Heart left ventricle (tissue), 16 donors: ENCODE measurements at regions not wholly inside any gene's neighbourhood (a gene's known extent, or its start where the extent isn't known, plus 50 kb on each side); places are given as distances from the start of the nearest gene placed in this dataset.
"Not testable (repeated sequence)": the region's sequence is repeated elsewhere in the genome, so short reads cannot be mapped to it uniquely, and the experiment has no call there.

Experiments used
- ATAC-seq, 4 donors: fragments of 200-7000 bp; cut with Tn5 transposase; one replicate each; pipeline ENCODE4 v1.9.1; 2020 to 2022; ENCODE audit warnings: moderate library complexity in 4 of 4, mild to moderate bottlenecking in 3 of 4, moderate number of reproducible peaks in 1 of 4
- DNase-seq, 5 donors: peaks; one replicate each; pipeline ENCODE4 v3.0.0-alpha.2; 2020
- H3K27ac ChIP-seq, 12 donors: fragments of 200-600 bp; sonication (generic) in 4 of 12; one replicate each; pipeline versions ENCODE4 v1.5.0 to v1.8.0; 2016 to 2022; ENCODE audit warnings: mild to moderate bottlenecking in 2 of 12
- H3K27me3 ChIP-seq, 9 donors: fragments of 200-600 bp; sonication (generic) in 2 of 9; one replicate each; pipeline versions ENCODE4 v1.5.1 to v1.8.0; 2016 to 2022; ENCODE audit warnings: mild to moderate bottlenecking in 3 of 9
- H3K36me3 ChIP-seq, 9 donors: fragments of 200-600 bp; sonication (generic) in 2 of 9; one replicate each; pipeline versions ENCODE4 v1.5.0 to v1.8.0; 2018 to 2022; ENCODE audit warnings: mild to moderate bottlenecking in 2 of 9
- H3K4me1 ChIP-seq, 12 donors: fragments of 200-600 bp; sonication (generic) in 4 of 12; one replicate each; pipeline versions ENCODE4 v1.5.0 to v1.8.0; 2016 to 2022; ENCODE audit warnings: mild to moderate bottlenecking in 3 of 12
- H3K4me3 ChIP-seq, 12 donors: fragments of 200-600 bp; sonication (generic) in 4 of 12; one replicate each; pipeline versions ENCODE4 v1.5.0 to v1.8.0; 2017 to 2022; ENCODE audit warnings: mild to moderate bottlenecking in 9 of 12, moderate library complexity in 4 of 12
- H3K9me3 ChIP-seq, 12 donors: fragments of 200-600 bp; sonication (generic) in 4 of 12; one replicate each; pipeline versions ENCODE4 v1.5.0 to v1.8.0; 2016 to 2022; ENCODE audit warnings: mild to moderate bottlenecking in 1 of 12
- CTCF ChIP-seq, 12 donors: fragments of 200-600 bp; sonication (generic) in 4 of 12; IDR thresholded peaks; one replicate each; pipeline versions ENCODE4 v1.5.0 to v1.8.0; 2018 to 2022; ENCODE audit warnings: antibody characterized with exemption in 12 of 12, mild to moderate bottlenecking in 5 of 12
- POLR2A ChIP-seq, 2 donors: fragments of 450-650 bp; IDR thresholded peaks; one replicate each; pipeline ENCODE4 v1.6.1; 2017; ENCODE audit warnings: antibody characterized with exemption in 2 of 2, mild to moderate bottlenecking in 2 of 2, moderate library complexity in 2 of 2
- WGBS, 4 donors: extraction: QIAGEN DNeasy Blood & Tissue Kit in 2 of 4; methylation state at CpG; one replicate each; pipeline versions ENCODE4 v1.1.5 to v1.1.7; 2013 to 2018; 5-methylcytosine and 5-hydroxymethylcytosine counted together
- intact Hi-C, 10 donors: fragments of 100-400 bp; cut with DNase I; formaldehyde crosslinking; loops; one replicate each; pipeline versions ENCODE4 v1.11.1 to v1.14.2; 2022
- donor health status: ischemic (EF 13 %, LVEDD 7.1; RV severe dilation, severe dysfunction).
- donor health status: healthy with polysubstance abuse.
- donor health status: DM: no; HTN: yes; CAD: no.
- donor health status: DM: no; HTN: no; CAD: no.
- donor health status: ischemic (EF 25% LVEDD 6.9; RV normal size, moderate dysfunction).
- donor health status: ischemic (EF 25% LVEDD 5.7; RV mildly dilated, moderate dysfunction).
- donor health status: healthy.
- donor health status: DM: yes; HTN: yes; CAD: no.
- donor health status: ischemic (EF 35%, LVEDD 5.7; RV mildly dilated, moderate dysfunction).
- donor health status: nonischemic (EF 11% LVEDD 7.7; RV severe dilation, severe dysfunction).
- donor health status: DM: yes; HTN: yes; CAD: no.
- donor health status: PGD.
- donor health status: ischemic (EF 29% LVEDD 5.4; RV normal size, mild dysfunction).
- donor health status: nonischemic (EF 23%, LVEDD 6.1; RV moderate dilation, normal function).

GRCh38 chr5:163259495-163259894, 177.9 kb upstream of the CCNG1 start:
- 51 to 71% (median 60%) methylated on average over 2 of the region's 2 CpGs for WGBS, 4 donors
- Histone ChIP-seq H3K4me1 (no peaks in the 10 kb centered on the region), H3K36me3 (no peaks in the 10 kb centered on the region), H3K4me3 (no peak overlapping the region), H3K9me3 (peaks cover 0 to 11% (median 0%) of the 10 kb centered on the region in 12 donors), H3K27ac (no peak overlapping the region), H3K27me3 (no peaks in the 10 kb centered on the region)
- no peak for DNase-seq
- ATAC-seq: no peak
- intact Hi-C loops: no loop called here
- TF ChIP-seq POLR2A (IDR thresholded peaks at IDR 0.05): no peak
- TF ChIP-seq CTCF (IDR thresholded peaks at IDR 0.05): no peak

- Histone ChIP-seq H3K27ac (no peak overlapping the region), H3K9me3 (peaks cover 0 to 11% (median 0%) of the 10 kb centered on the region in 12 donors), H3K4me3 (no peak overlapping the region), H3K27me3 (peaks cover 0 to under 1% (median 0%) of the 10 kb centered on the region in 9 donors), H3K36me3 (no peaks in the 10 kb centered on the region), H3K4me1 (no peaks in the 10 kb centered on the region)
- 62 to 79% (median 74%) methylated on average over 2 of the region's 2 CpGs for WGBS, 4 donors
- intact Hi-C loops: no loop called here
- TF ChIP-seq POLR2A (IDR thresholded peaks at IDR 0.05) (no peak), CTCF (IDR thresholded peaks at IDR 0.05) (no peak)
- DNase-seq (no peak), ATAC-seq (no peak)
Measured at GRCh38 chr5:163260471-163260870, 176.9 kb upstream of the CCNG1 start.

- no peak overlapping the region for H3K27ac ChIP-seq
- no peak for ATAC-seq
- no peak overlapping the region for H3K4me3 ChIP-seq
- H3K27me3 ChIP-seq: peaks cover 0 to 3% (median 0%) of the 10 kb centered on the region in 9 donors
- intact Hi-C loops: no loop called here
- 36 to 59% (median 43%) methylated on average over 1 of the region's 1 CpG for WGBS, 4 donors
- peaks cover 0 to 11% (median 0%) of the 10 kb centered on the region in 12 donors for H3K9me3 ChIP-seq
- no peaks in the 10 kb centered on the region for H3K36me3 ChIP-seq
- no peak for TF ChIP-seq POLR2A (IDR thresholded peaks at IDR 0.05)
- TF ChIP-seq CTCF (IDR thresholded peaks at IDR 0.05): no peak
- H3K4me1 ChIP-seq: no peaks in the 10 kb centered on the region
- DNase-seq: no peak
Measured at GRCh38 chr5:163260961-163261360, 176.4 kb upstream of the CCNG1 start.

- H3K27ac ChIP-seq: no peak overlapping the region
- intact Hi-C loops: no loop called here
- DNase-seq: no peak
- TF ChIP-seq CTCF (IDR thresholded peaks at IDR 0.05): no peak
- no peak for TF ChIP-seq POLR2A (IDR thresholded peaks at IDR 0.05)
- H3K27me3 ChIP-seq: peaks cover 0 to 3% (median 0%) of the 10 kb centered on the region in 9 donors
- no peaks in the 10 kb centered on the region for H3K36me3 ChIP-seq
- no peaks in the 10 kb centered on the region for H3K4me1 ChIP-seq
- no peak for ATAC-seq
- 54 to 63% (median 56%) methylated on average over 5 of the region's 5 CpGs for WGBS, 4 donors
- peaks cover 0 to 11% (median 0%) of the 10 kb centered on the region in 12 donors for H3K9me3 ChIP-seq
- no peak overlapping the region for H3K4me3 ChIP-seq
Measured at GRCh38 chr5:163261647-163262269, 175.6 kb upstream of the CCNG1 start.

GRCh38 chr5:163266249-163266648, 171.1 kb upstream of the CCNG1 start:
- H3K36me3 ChIP-seq, DNase-seq, H3K27ac ChIP-seq, H3K4me3 ChIP-seq, H3K27me3 ChIP-seq, H3K4me1 ChIP-seq, ATAC-seq, intact Hi-C loops: not testable (repeated sequence)
- H3K9me3 ChIP-seq: peaks cover 0 to 11% (median 0%) of the 10 kb centered on the region in 12 donors
- 86 to 88% (median 87%) methylated on average over 5 of the region's 5 CpGs for WGBS, 4 donors
